ENCODE measurements at regions not wholly inside any gene's neighbourhood (a gene's known extent, or its start where the extent isn't known, plus 50 kb on each side); places are given as distances from the start of the nearest gene placed in this dataset.

DNA sequence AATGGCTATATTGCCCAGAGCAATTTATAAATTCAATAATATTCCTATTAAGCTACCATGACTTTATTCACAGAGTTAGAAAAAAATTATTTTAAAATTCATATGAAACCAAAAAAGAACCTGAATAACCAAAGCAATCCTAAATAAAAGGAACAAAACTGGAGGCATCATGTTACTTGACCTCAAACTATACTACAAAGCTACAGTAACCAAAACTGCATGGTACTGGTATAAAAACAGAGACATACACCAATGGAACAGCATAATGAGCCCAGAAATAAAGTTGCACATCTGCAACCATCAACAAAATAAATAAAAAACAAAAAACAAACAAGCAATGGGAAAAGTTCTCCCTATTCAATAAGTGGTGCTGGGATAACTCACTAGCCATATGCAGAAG lies 203.2 kb downstream of the RGS9 start:
- Mint-ChIP-seq H3K27ac (ENCODE audit: unreplicated experiment) (no peak overlapping the region), H3K4me1 (ENCODE audit: low read depth) (peaks cover 4% of the 10 kb centered on the region), H3K9me3 (ENCODE audit: low read depth) (peaks cover 24% of the 10 kb centered on the region), H3K4me3 (ENCODE audit: unreplicated experiment) (no peak overlapping the region), H3K27me3 (ENCODE audit: low read depth) (no peaks in the 10 kb centered on the region), H3K36me3 (ENCODE audit: low read depth) (peaks cover 6% of the 10 kb centered on the region)
- no peak for DNase-seq (ENCODE audit: low spot score)
- TF ChIP-seq, protein P1, sequence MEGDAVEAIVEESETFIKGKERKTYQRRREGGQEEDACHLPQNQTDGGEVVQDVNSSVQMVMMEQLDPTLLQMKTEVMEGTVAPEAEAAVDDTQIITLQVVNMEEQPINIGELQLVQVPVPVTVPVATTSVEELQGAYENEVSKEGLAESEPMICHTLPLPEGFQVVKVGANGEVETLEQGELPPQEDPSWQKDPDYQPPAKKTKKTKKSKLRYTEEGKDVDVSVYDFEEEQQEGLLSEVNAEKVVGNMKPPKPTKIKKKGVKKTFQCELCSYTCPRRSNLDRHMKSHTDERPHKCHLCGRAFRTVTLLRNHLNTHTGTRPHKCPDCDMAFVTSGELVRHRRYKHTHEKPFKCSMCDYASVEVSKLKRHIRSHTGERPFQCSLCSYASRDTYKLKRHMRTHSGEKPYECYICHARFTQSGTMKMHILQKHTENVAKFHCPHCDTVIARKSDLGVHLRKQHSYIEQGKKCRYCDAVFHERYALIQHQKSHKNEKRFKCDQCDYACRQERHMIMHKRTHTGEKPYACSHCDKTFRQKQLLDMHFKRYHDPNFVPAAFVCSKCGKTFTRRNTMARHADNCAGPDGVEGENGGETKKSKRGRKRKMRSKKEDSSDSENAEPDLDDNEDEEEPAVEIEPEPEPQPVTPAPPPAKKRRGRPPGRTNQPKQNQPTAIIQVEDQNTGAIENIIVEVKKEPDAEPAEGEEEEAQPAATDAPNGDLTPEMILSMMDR (IDR thresholded peaks at IDR 0.05) = no peak

DNA sequence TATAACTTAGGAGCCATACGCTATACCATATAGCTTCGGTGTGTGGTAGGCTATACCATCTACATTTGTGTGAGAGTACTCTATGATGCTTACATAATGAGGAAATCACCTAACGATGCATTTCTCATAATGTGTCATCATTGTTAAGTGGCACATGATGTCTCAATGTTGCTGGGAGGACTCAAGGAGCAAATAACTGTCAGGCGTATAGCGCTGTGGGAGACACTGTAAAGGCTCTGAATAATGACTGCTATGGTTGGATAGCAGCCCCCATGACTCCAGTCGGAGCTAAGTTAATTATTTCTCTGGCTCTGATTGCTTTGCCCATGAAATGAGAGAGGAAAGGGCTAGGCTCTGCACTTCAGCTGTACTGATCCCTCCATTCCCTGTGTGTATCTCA lies 197.2 kb downstream of the RGS9 start:
- H3K27ac Mint-ChIP-seq (ENCODE audit: unreplicated experiment) = no peak overlapping the region
- TF ChIP-seq, protein P1 (IDR thresholded peaks at IDR 0.05) = no peak
- peaks cover 6% of the 10 kb centered on the region for H3K36me3 Mint-ChIP-seq (ENCODE audit: low read depth)
- DNase-seq (ENCODE audit: low spot score) = no peak
- H3K4me1 Mint-ChIP-seq (ENCODE audit: low read depth) = no peaks in the 10 kb centered on the region
- H3K4me3 Mint-ChIP-seq (ENCODE audit: unreplicated experiment) = no peak overlapping the region
- peaks cover 15% of the 10 kb centered on the region for H3K9me3 Mint-ChIP-seq (ENCODE audit: low read depth)
- H3K27me3 Mint-ChIP-seq (ENCODE audit: low read depth) = peaks cover 7% of the 10 kb centered on the region

DNA sequence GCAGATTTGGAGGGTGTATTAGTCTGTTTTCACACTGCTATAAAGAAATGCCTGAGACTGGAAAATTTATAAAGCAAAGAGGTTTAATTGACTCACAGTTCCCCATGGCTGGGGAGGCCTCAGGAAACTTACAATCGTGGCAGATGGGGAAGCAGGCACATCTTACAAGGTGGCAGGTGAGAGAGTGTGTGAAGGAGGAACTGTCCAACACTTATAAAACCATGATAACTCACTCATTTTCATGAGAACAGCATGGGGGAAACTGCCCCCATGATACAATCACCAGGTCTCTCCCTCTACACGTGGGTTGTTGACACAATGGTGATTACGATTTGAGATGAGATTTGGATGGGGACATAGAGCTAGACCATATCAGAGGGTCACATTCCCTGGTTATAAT lies 195.6 kb downstream of the RGS9 start:
- H3K9me3 Mint-ChIP-seq (ENCODE audit: low read depth) = peaks cover 10% of the 10 kb centered on the region

DNA sequence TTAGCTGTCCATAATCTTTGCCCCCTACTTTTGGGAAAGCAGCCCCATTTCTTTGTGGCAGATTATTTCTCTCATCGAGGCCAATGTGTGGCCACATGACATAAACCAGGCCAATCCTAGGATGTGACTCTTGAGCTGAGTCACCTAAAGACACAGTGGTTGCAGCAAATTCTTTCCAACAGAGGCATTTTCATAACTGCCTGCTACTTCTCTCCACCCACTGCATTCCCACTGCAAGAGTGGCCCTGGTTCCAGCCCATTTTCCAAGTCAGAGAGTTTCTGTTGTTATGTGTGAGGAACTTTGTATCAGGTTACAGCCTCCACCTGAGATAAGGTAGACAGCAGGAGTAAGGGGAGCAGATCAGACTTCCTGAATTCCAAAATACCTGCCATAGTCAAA lies 195.2 kb downstream of the RGS9 start:
- Mint-ChIP-seq H3K27me3 (ENCODE audit: low read depth) (peaks cover 7% of the 10 kb centered on the region), H3K4me1 (ENCODE audit: low read depth) (no peaks in the 10 kb centered on the region), H3K4me3 (ENCODE audit: unreplicated experiment) (no peak overlapping the region), H3K36me3 (ENCODE audit: low read depth) (peaks cover 5% of the 10 kb centered on the region), H3K27ac (ENCODE audit: unreplicated experiment) (no peak overlapping the region), H3K9me3 (ENCODE audit: low read depth) (peaks cover 7% of the 10 kb centered on the region)
- TF ChIP-seq, protein P1 (IDR thresholded peaks at IDR 0.05) = no peak
- DNase-seq (ENCODE audit: low spot score) = no peak

More for the DNA sequence above, 195.6 kb downstream of the RGS9 start:
- H3K4me3 Mint-ChIP-seq (ENCODE audit: unreplicated experiment) = no peak overlapping the region
- no peak for DNase-seq (ENCODE audit: low spot score)
- no peaks in the 10 kb centered on the region for H3K4me1 Mint-ChIP-seq (ENCODE audit: low read depth)
- TF ChIP-seq, protein P1 (IDR thresholded peaks at IDR 0.05) = no peak
- peaks cover 7% of the 10 kb centered on the region for H3K27me3 Mint-ChIP-seq (ENCODE audit: low read depth)
- peaks cover 6% of the 10 kb centered on the region for H3K36me3 Mint-ChIP-seq (ENCODE audit: low read depth)
- no peak overlapping the region for H3K27ac Mint-ChIP-seq (ENCODE audit: unreplicated experiment)

DNA sequence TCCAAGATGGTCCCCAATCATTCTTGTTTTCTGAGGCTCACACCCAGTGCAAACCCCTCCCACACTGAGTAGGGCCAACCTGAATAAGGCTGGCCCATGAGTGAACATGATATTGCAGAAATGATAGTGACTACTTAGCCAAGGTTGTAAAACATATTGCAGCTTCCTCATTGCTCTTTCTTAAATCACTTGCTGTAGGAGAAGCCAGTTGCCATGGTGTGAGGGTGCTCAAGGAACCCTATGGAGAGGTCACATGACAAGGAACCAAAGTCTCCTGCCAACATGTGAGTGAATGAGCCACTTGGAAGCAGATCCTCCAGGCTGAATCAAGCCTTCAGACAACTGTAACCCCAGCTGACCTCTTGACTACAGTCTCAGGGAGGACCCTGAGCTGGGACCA lies 191.4 kb downstream of the RGS9 start:
- peaks cover 13% of the 10 kb centered on the region for H3K9me3 Mint-ChIP-seq (ENCODE audit: low read depth)
- H3K4me3 Mint-ChIP-seq (ENCODE audit: unreplicated experiment) = no peak overlapping the region
- TF ChIP-seq, protein P1 (IDR thresholded peaks at IDR 0.05) = no peak
- no peak overlapping the region for H3K27ac Mint-ChIP-seq (ENCODE audit: unreplicated experiment)
- H3K27me3 Mint-ChIP-seq (ENCODE audit: low read depth) = peaks cover 11% of the 10 kb centered on the region
- no peak for DNase-seq (ENCODE audit: low spot score)
- H3K4me1 Mint-ChIP-seq (ENCODE audit: low read depth) = no peaks in the 10 kb centered on the region
- H3K36me3 Mint-ChIP-seq (ENCODE audit: low read depth) = peaks cover 5% of the 10 kb centered on the region
